ENCODE measurements at regions not wholly inside any gene's neighbourhood (a gene's known extent, or its start where the extent isn't known, plus 50 kb on each side); places are given as distances from the start of the nearest gene placed in this dataset.

- DNase-seq: no peak
- intact Hi-C loops (cut with DNase I): no loop called here
Observed at GRCh38 chr12:24109381-24110039, 160.0 kb upstream of the SOX5 start.

DNA sequence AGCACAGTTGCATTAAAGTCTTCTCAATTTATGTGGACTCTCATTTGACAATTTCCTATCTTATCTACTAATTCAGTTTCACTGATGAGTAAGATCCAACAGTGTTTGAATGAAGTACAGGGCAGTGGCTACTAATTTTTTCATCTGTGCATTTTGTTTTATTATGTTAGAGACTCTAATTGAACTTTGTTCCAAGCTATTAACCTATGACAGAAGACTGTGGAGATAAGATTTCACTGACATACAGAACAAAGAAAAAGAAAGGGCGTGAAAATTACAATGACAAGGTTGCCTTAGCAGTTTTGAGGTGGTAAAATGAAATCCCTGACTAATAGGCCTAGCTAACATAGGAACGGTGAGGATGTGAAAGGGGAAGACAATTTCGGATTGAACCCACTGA, 153.2 kb upstream of the SOX5 start:
- no peak for DNase-seq
- intact Hi-C loops (cut with DNase I): no loop called here

- intact Hi-C loops (cut with DNase I): no loop called here
- DNase-seq: no peak
Observed at GRCh38 chr12:24099576-24099975, 150.1 kb upstream of the SOX5 start.

DNA sequence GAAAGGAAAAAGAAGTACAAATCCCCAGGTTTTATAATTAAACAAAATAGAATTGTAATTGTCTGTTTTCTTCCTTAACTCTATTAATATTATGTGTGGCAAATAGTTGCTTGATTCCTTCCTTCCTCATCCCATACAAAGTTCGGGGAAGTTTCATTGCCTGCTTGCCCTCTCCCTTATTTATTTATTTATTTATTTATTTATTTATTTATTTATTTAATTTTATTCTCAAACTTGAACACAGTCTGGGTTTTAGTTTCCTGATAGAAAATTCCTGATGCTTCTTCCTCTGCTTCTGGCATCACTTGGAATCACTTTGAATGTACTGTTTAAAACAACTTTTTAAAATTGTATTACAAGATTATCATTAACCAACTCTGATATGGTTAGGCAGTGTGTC, 145.8 kb upstream of the SOX5 start:
- no peak for DNase-seq
- intact Hi-C loops (cut with DNase I): no loop called here

DNA sequence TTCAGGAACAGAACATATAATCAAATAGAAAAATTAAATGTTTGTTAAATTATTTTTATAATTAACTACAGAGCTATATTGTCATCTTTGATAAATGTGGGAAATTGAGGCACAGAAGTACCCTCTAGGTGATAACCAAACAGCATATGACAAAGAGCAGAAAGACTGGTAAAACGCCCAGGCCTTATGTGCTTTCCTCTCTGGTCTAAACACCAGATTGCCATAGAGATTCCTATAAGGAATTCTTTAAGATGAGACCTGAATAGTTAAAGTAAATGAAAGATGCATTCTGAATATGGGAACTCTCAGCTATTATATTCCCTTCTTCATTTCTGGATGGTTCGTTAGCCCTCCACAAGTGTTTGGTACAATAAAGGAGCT, 140.0 kb upstream of the SOX5 start:
- DNase-seq: no peak
- intact Hi-C loops (cut with DNase I): no loop called here

GRCh38 chr12:24088751-24089509, 139.5 kb upstream of the SOX5 start:
- no peak for DNase-seq
- intact Hi-C loops (cut with DNase I): no loop called here

DNA sequence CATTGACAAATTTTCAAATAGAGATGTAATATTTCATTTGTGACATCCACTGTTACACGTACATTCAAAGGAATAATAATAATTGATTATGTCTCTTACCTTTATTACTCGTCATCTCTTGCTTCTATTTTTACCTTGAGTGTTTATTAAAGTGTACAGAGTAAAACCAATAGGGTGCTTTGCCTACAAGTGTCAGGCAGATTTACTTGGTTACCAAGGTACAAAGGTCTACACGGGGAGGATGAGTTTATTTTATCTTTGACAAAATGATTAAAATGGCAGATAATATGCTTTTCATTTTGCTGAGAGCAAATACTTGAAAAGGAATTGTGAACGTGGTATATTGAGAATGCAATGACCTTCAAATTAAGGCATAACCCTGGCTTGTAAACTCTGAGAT, 137.8 kb upstream of the SOX5 start:
- no peak for DNase-seq
- intact Hi-C loops (cut with DNase I): no loop called here

- intact Hi-C loops (cut with DNase I): no loop called here
- no peak for DNase-seq
Observed at GRCh38 chr12:24084800-24085199, 135.3 kb upstream of the SOX5 start.

GRCh38 chr12:24083838-24084237, 134.4 kb upstream of the SOX5 start:
- intact Hi-C loops (cut with DNase I): no loop called here
- no peak for DNase-seq

DNA sequence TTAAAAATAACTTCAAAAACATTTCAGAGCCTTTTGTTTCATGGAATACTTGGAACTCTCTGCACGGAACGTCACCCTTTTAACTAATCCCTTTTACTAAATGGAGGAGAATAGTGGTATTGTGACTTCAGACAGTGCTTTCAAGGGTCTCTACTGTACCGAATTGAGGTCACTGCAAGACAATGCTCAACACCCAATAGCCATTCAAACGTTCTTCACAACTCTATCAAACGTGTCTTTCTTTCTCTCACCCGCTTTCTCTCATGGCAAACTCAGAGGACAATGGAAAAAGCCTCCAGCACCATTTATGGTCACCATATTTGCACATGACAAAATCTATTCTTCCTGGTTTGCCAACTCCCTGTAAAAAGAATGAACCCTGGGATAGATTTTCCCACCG, 132.1 kb upstream of the SOX5 start:
- intact Hi-C loops (cut with DNase I): no loop called here
- peak in 1 of 42 donors; percentile 8 for DNase-seq

- DNase-seq: no peak
- intact Hi-C loops (cut with DNase I): no loop called here
Observed at GRCh38 chr12:24081092-24081529, 131.6 kb upstream of the SOX5 start.

DNA sequence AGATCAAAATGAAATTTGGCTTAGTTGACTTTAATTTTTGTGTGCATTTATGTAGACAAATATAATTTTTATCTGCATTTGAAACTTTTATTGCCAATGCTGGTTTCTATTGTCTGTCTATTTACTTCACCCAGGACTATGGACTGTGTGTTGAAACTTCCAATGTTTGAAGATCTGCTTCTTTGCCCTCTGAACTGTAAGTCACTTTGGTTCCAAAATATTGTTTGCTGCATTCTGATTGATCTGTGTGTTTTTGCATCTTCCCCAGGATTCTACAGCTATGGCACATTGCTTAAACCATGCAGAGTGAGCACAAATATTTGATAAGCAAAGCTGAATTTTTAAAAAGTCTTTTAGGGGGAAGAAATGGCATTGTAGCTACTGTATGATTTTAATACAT, 131.0 kb upstream of the SOX5 start:
- no peak for DNase-seq
- intact Hi-C loops (cut with DNase I): no loop called here

GRCh38 chr12:24079083-24079482, 129.6 kb upstream of the SOX5 start:
- intact Hi-C loops (cut with DNase I): no loop called here
- DNase-seq: no peak

- DNase-seq: peak in 4 of 42 donors; percentile 10 to 50 (median 13)
- intact Hi-C loops (cut with DNase I): no loop called here
Observed at GRCh38 chr12:24078318-24078765, 128.9 kb upstream of the SOX5 start.

GRCh38 chr12:24077161-24077560, 127.7 kb upstream of the SOX5 start:
- no peak for DNase-seq
- intact Hi-C loops (cut with DNase I): no loop called here

GRCh38 chr12:24075650-24076049, 126.2 kb upstream of the SOX5 start:
- DNase-seq: no peak
- intact Hi-C loops (cut with DNase I): no loop called here

- no peak for DNase-seq
- intact Hi-C loops (cut with DNase I): no loop called here
Observed at GRCh38 chr12:24073170-24073810, 123.8 kb upstream of the SOX5 start.

GRCh38 chr12:24072302-24072701, 122.8 kb upstream of the SOX5 start:
- no peak for DNase-seq
- intact Hi-C loops (cut with DNase I): no loop called here

DNA sequence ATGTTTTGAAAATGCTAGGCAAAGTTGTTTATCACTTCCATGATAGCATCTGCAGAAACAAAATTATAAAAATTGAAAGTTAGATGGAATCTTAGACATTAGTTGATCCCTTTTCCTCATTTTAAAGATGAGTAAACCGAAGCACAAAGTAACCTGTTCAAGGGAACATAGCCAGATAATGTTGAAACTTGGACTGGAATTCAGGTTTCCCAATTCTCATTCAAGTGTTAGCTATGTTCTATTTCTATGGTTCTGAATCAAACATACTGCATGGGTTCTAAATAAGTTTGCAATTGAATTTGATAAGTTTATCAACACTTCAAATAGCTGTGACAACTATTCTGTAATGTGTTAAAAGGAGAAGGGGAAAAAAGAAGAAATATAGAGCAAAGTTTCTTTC, 122.4 kb upstream of the SOX5 start:
- DNase-seq: no peak
- intact Hi-C loops (cut with DNase I): no loop called here
